NB4 (cell line): ENCODE measurements at regions not wholly inside any gene's neighbourhood (a gene's known extent, or its start where the extent isn't known, plus 50 kb on each side); places are given as distances from the start of the nearest gene placed in this dataset.

Experiments used
- TF ChIP-seq, protein P1 (sequence below): IDR thresholded peaks from 2 replicates; pipeline ENCODE4 v1.6.1; 2011; ENCODE audit warnings: low read depth, low read length
- TF ChIP-seq, protein P2 (sequence below): IDR thresholded peaks from one replicate; pipeline ENCODE4 v1.5.1; 2012; ENCODE audit warnings: low read depth, low read length

DNA sequence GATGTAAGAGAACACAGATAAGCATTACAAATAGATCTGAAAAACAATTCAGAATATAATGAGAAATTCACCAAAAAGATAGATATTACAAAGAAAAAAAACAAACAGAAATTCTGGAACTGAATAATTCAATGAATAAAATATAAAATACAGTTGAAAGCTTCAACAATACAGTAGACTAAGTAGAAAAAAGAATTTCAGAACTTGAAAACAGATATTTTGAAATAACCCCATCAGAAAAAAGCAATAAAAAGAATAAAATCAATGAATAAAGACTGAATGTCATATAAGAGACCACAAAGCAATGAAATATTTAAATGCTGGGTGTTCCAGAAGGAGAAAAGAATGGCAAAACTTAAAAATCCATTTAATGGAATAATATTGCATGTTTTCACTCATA, 611.4 kb upstream of the GHITM start:
- TF ChIP-seq, protein P1, sequence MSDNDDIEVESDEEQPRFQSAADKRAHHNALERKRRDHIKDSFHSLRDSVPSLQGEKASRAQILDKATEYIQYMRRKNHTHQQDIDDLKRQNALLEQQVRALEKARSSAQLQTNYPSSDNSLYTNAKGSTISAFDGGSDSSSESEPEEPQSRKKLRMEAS, result no peak
- TF ChIP-seq, protein P2, sequence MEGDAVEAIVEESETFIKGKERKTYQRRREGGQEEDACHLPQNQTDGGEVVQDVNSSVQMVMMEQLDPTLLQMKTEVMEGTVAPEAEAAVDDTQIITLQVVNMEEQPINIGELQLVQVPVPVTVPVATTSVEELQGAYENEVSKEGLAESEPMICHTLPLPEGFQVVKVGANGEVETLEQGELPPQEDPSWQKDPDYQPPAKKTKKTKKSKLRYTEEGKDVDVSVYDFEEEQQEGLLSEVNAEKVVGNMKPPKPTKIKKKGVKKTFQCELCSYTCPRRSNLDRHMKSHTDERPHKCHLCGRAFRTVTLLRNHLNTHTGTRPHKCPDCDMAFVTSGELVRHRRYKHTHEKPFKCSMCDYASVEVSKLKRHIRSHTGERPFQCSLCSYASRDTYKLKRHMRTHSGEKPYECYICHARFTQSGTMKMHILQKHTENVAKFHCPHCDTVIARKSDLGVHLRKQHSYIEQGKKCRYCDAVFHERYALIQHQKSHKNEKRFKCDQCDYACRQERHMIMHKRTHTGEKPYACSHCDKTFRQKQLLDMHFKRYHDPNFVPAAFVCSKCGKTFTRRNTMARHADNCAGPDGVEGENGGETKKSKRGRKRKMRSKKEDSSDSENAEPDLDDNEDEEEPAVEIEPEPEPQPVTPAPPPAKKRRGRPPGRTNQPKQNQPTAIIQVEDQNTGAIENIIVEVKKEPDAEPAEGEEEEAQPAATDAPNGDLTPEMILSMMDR, result no peak
